ENCODE measurements at regions not wholly inside any gene's neighbourhood (a gene's known extent, or its start where the extent isn't known, plus 50 kb on each side); places are given as distances from the start of the nearest gene placed in this dataset.

DNA sequence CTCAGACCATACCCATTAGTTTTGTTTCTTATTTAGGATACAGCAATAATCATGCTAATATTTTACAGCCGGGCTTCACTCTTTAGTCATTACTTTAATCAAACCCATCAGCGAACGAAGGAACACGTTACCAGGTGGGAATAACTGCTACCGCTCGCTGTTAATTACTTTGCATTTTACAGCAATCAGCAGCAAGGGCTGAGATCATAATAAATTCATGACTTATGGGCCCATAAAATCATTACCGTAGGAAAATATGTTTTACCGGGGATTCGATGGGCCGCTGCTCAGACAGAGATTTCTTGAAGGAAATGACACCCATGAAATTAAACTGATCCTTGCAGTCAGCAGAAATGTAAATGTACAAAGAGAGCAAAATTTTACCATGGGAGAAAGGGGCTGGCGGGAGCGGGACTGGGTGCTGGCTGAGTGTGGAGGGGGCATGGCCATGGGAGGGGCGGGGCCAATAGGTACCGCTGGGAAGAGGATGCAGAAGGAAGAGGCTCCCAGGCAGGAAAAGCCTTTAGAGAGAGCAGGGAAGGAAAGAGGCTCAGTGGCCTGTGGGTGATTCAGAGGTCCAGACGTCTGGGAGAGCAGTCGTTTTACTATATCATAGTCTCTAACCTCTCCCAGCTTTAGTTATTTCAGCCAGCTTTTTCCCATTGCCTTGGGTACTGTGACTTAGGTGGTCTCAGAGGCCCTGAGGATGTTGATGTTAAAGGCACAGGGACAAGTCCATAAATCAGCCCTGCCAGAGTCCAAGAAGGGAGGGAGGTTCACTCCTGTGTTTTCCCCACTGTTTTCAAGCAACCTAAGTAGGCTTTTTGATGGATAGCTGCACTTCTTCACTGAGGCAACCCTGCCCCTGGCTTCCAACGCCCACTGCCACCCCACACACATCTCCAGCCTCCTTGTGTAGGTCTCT lies 258.9 kb downstream of the SEC16B start:
- H3K27me3 ChIP-seq (ENCODE audit: control insufficient read depth, low read length) = no peaks in the 10 kb centered on the region
- no peaks in the 10 kb centered on the region for H3K79me2 ChIP-seq (ENCODE audit: control insufficient read depth, low read length)
- H3K9me2 ChIP-seq (replicated peaks; ENCODE audit: control insufficient read depth, low read length) = no peaks in the 10 kb centered on the region
- H4K20me1 ChIP-seq (ENCODE audit: control insufficient read depth, insufficient read depth, low read depth, low read length) = no peaks in the 10 kb centered on the region
- H3K4me1 ChIP-seq (ENCODE audit: control insufficient read depth, low read length) = no peaks in the 10 kb centered on the region
- H3K4me2 ChIP-seq (ENCODE audit: low read length) = no peak overlapping the region
- H3K9me3 ChIP-seq (ENCODE audit: control insufficient read depth, insufficient read depth, low read length) = no peaks in the 10 kb centered on the region
- no peaks in the 10 kb centered on the region for H3F3A ChIP-seq (ENCODE audit: control insufficient read depth, insufficient read depth)
- no peak overlapping the region for H3K27ac ChIP-seq (ENCODE audit: low read depth, low read length)
- no peak overlapping the region for H3K4me3 ChIP-seq (ENCODE audit: low read length)
- TF ChIP-seq EZH2phosphoT487 (IDR thresholded peaks at IDR 0.05; ENCODE audit: borderline replicate concordance, low read length) = no peak
- TF ChIP-seq, protein P1, sequence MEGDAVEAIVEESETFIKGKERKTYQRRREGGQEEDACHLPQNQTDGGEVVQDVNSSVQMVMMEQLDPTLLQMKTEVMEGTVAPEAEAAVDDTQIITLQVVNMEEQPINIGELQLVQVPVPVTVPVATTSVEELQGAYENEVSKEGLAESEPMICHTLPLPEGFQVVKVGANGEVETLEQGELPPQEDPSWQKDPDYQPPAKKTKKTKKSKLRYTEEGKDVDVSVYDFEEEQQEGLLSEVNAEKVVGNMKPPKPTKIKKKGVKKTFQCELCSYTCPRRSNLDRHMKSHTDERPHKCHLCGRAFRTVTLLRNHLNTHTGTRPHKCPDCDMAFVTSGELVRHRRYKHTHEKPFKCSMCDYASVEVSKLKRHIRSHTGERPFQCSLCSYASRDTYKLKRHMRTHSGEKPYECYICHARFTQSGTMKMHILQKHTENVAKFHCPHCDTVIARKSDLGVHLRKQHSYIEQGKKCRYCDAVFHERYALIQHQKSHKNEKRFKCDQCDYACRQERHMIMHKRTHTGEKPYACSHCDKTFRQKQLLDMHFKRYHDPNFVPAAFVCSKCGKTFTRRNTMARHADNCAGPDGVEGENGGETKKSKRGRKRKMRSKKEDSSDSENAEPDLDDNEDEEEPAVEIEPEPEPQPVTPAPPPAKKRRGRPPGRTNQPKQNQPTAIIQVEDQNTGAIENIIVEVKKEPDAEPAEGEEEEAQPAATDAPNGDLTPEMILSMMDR (IDR thresholded peaks at IDR 0.05; ENCODE audit: low read depth, low read length, poor library complexity, severe bottlenecking) = no peak
- H3K36me3 ChIP-seq (ENCODE audit: control insufficient read depth, low read length) = no peaks in the 10 kb centered on the region

DNA sequence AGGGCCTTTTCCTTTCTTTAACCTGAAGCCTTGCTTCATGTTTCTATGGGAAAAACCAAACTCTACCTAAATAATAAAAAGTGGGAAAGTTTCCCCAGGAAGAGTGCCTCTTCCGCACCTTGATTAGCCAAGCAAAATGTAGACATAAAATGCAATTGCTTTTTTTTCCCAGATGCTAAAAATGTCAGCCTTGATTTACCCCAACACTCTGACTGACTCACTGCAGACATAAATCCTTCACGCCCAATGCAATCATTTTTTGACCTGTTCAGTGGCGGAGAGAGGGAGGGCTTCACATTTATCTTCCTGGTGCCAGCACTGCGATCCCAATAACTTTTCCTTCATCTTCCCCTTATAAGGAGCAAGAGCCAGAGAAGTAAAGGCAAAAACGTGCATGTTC lies 261.5 kb downstream of the SEC16B start:
- no peaks in the 10 kb centered on the region for H3K36me3 ChIP-seq (ENCODE audit: control insufficient read depth, low read length)
- H4K20me1 ChIP-seq (ENCODE audit: control insufficient read depth, insufficient read depth, low read depth, low read length) = no peaks in the 10 kb centered on the region
- H3K27me3 ChIP-seq (ENCODE audit: control insufficient read depth, low read length) = no peaks in the 10 kb centered on the region
- H3K4me3 ChIP-seq (ENCODE audit: low read length) = no peak overlapping the region
- TF ChIP-seq, protein P1 (IDR thresholded peaks at IDR 0.05; ENCODE audit: low read depth, low read length, poor library complexity, severe bottlenecking) = no peak
- TF ChIP-seq EZH2phosphoT487 (IDR thresholded peaks at IDR 0.05; ENCODE audit: borderline replicate concordance, low read length) = no peak
- H3K9me2 ChIP-seq (replicated peaks; ENCODE audit: control insufficient read depth, low read length) = no peaks in the 10 kb centered on the region
- H3K9me3 ChIP-seq (ENCODE audit: control insufficient read depth, insufficient read depth, low read length) = no peaks in the 10 kb centered on the region
- H3F3A ChIP-seq (ENCODE audit: control insufficient read depth, insufficient read depth) = no peaks in the 10 kb centered on the region
- no peaks in the 10 kb centered on the region for H3K79me2 ChIP-seq (ENCODE audit: control insufficient read depth, low read length)
- H3K4me2 ChIP-seq (ENCODE audit: low read length) = no peak overlapping the region
- H3K27ac ChIP-seq (ENCODE audit: low read depth, low read length) = no peak overlapping the region
- H3K4me1 ChIP-seq (ENCODE audit: control insufficient read depth, low read length) = no peaks in the 10 kb centered on the region

DNA sequence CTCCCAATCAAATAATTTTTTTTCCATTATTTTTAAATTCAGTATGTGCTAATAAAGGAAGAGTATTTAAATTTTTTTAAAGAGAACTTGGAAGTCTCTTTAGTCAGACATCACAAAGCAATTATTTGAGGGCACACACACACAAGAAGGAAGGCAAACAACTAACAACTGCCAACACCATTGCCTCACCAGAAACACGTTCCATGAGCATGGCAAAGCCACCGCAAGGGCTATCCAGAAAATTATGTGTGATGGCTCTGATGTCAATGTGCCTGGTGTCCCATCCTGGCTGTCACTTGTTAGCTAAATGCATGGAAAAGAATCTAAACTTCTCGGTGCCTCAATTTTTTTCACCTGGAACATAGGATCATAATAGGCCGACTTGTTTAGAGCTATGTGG lies 262.9 kb downstream of the SEC16B start:
- H3K4me1 ChIP-seq (ENCODE audit: control insufficient read depth, low read length) = no peaks in the 10 kb centered on the region
- H3K4me2 ChIP-seq (ENCODE audit: low read length) = no peak overlapping the region
- H3K9me2 ChIP-seq (replicated peaks; ENCODE audit: control insufficient read depth, low read length) = no peaks in the 10 kb centered on the region
- H3K79me2 ChIP-seq (ENCODE audit: control insufficient read depth, low read length) = no peaks in the 10 kb centered on the region
- no peaks in the 10 kb centered on the region for H3F3A ChIP-seq (ENCODE audit: control insufficient read depth, insufficient read depth)
- no peak overlapping the region for H3K27ac ChIP-seq (ENCODE audit: low read depth, low read length)
- TF ChIP-seq, protein P1 (IDR thresholded peaks at IDR 0.05; ENCODE audit: low read depth, low read length, poor library complexity, severe bottlenecking) = no peak
- TF ChIP-seq EZH2phosphoT487 (IDR thresholded peaks at IDR 0.05; ENCODE audit: borderline replicate concordance, low read length) = no peak
- no peaks in the 10 kb centered on the region for H3K9me3 ChIP-seq (ENCODE audit: control insufficient read depth, insufficient read depth, low read length)
- H3K36me3 ChIP-seq (ENCODE audit: control insufficient read depth, low read length) = no peaks in the 10 kb centered on the region
- H3K4me3 ChIP-seq (ENCODE audit: low read length) = no peak overlapping the region
- H3K27me3 ChIP-seq (ENCODE audit: control insufficient read depth, low read length) = no peaks in the 10 kb centered on the region
- no peaks in the 10 kb centered on the region for H4K20me1 ChIP-seq (ENCODE audit: control insufficient read depth, insufficient read depth, low read depth, low read length)

Measured in DOHH2 (cell line).